Fibroblast of lung (primary cell): ENCODE measurements at regions not wholly inside any gene's neighbourhood (a gene's known extent, or its start where the extent isn't known, plus 50 kb on each side); places are given as distances from the start of the nearest gene placed in this dataset.

ENCODE experiments used
- CTCF ChIP-seq, 2 donors: IDR thresholded peaks in 1 of 2; conservative IDR thresholded peaks in 1 of 2; 1 replicate in 1 of 2; 2 replicates in 1 of 2; pipeline ENCODE4 v1.5.1; 2011 to 2012; ENCODE audit warnings: low read length in 2 of 2, control low read depth in 1 of 2, inconsistent platforms in 1 of 2, low read depth in 1 of 2, mild to moderate bottlenecking in 1 of 2
- EZH2 ChIP-seq: IDR thresholded peaks from 2 replicates; pipeline ENCODE4 v1.5.1; 2012; ENCODE audit warnings: low read length, control low read depth, mild to moderate bottlenecking; ENCODE audit errors: missing control alignments

GRCh38 chr10:131574363-131574706 lies 262.8 kb upstream of the TCERG1L start:
- TF ChIP-seq CTCF (conservative IDR thresholded peaks at IDR 0.05 in 1 of 2, IDR thresholded peaks at IDR 0.05 in 1 of 2; ENCODE audit: low read depth in 1 of 2, low read length in 2 of 2) (no peak), EZH2 (no peak)
